Peyer's patch (tissue), 4 donors: ENCODE measurements at regions not wholly inside any gene's neighbourhood (a gene's known extent, or its start where the extent isn't known, plus 50 kb on each side); places are given as distances from the start of the nearest gene placed in this dataset.

Experiments used
- DNase-seq, 3 donors: peaks; one replicate each; pipeline ENCODE4 v3.0.0-alpha.2; 2017 to 2019
- H3K27ac ChIP-seq, 4 donors: fragments of 200-600 bp; sonication (generic); one replicate each; pipeline ENCODE4 v1.5.1; 2016 to 2019
- H3K27me3 ChIP-seq, 2 donors: fragments of 200-600 bp; sonication (generic); one replicate each; pipeline ENCODE4 v1.5.1; 2019
- H3K36me3 ChIP-seq, 3 donors: fragments of 200-600 bp; sonication (generic); one replicate each; pipeline ENCODE4 v1.5.1; 2016 to 2019
- H3K4me1 ChIP-seq, 4 donors: fragments of 200-600 bp; sonication (generic); one replicate each; pipeline ENCODE4 v1.5.1; 2016 to 2019
- H3K4me3 ChIP-seq, 4 donors: fragments of 200-600 bp; sonication (generic); 1 replicate in 3 of 4; 2 replicates in 1 of 4; pipeline ENCODE4 v1.5.1; 2016 to 2019; ENCODE audit warnings: mild to moderate bottlenecking in 1 of 4
- H3K9me3 ChIP-seq, 4 donors: fragments of 200-600 bp; sonication (generic); one replicate each; pipeline ENCODE4 v1.5.1; 2016 to 2019; ENCODE audit warnings: mild to moderate bottlenecking in 1 of 4
- CTCF ChIP-seq, 6 experiments: fragments of 450-650 bp in 4 of 6; fragments of 200-600 bp in 2 of 6; sonication (generic) in 1 of 6; IDR thresholded peaks; one replicate each; pipeline ENCODE4 v1.5.1; 2017 to 2019; ENCODE audit warnings: antibody characterized with exemption in 6 of 6, mild to moderate bottlenecking in 3 of 6, moderate library complexity in 1 of 6
- POLR2A ChIP-seq, 2 donors: fragments of 450-650 bp; IDR thresholded peaks; one replicate each; pipeline ENCODE4 v1.5.1; 2017; ENCODE audit warnings: antibody characterized with exemption in 2 of 2, mild to moderate bottlenecking in 2 of 2, moderate library complexity in 2 of 2
- small RNA-seq, 2 donors: library from RNA; depleted of rRNA; stranded (forward); fragments of <200 nt; gene quantifications; one replicate each; pipeline ENCODE3, GENCODE V24; 2016

GRCh38 chr6:148286563-148286962 lies 56.1 kb upstream of the SASH1 start:
- no peak for DNase-seq

GRCh38 chr6:148287623-148288333 lies 54.9 kb upstream of the SASH1 start:
- TF ChIP-seq POLR2A (IDR thresholded peaks at IDR 0.05) (no peak), CTCF (IDR thresholded peaks at IDR 0.05) (no peak)
- H3K36me3 ChIP-seq = no peaks in the 10 kb centered on the region
- H3K27ac ChIP-seq = no peak overlapping the region
- no peaks in the 10 kb centered on the region for H3K9me3 ChIP-seq
- no peak for DNase-seq
- no peaks in the 10 kb centered on the region for H3K27me3 ChIP-seq
- H3K4me3 ChIP-seq = no peak overlapping the region
- H3K4me1 ChIP-seq = no peaks in the 10 kb centered on the region

More at GRCh38 chr6:148286563-148286962, 56.1 kb upstream of the SASH1 start:
- no peaks in the 10 kb centered on the region for H3K9me3 ChIP-seq
- H3K36me3 ChIP-seq = no peaks in the 10 kb centered on the region
- no peaks in the 10 kb centered on the region for H3K27me3 ChIP-seq
- no peak overlapping the region for H3K27ac ChIP-seq
- TF ChIP-seq CTCF (IDR thresholded peaks at IDR 0.05) (no peak), POLR2A (IDR thresholded peaks at IDR 0.05) (no peak)
- no peaks in the 10 kb centered on the region for H3K4me1 ChIP-seq
- no peak overlapping the region for H3K4me3 ChIP-seq

- DNase-seq = no peak
- no peak overlapping the region for H3K4me3 ChIP-seq
- H3K27me3 ChIP-seq = no peaks in the 10 kb centered on the region
- H3K4me1 ChIP-seq = no peaks in the 10 kb centered on the region
- no peaks in the 10 kb centered on the region for H3K9me3 ChIP-seq
- H3K36me3 ChIP-seq = no peaks in the 10 kb centered on the region
- no peak overlapping the region for H3K27ac ChIP-seq
- TF ChIP-seq CTCF (IDR thresholded peaks at IDR 0.05) = no peak
- no peak for TF ChIP-seq POLR2A (IDR thresholded peaks at IDR 0.05)
These were observed 54.1 kb upstream of the SASH1 start for GRCh38 chr6:148288541-148288940.

- Histone ChIP-seq H3K36me3 (no peaks in the 10 kb centered on the region), H3K9me3 (no peaks in the 10 kb centered on the region), H3K27ac (no peak overlapping the region), H3K4me3 (no peak overlapping the region), H3K4me1 (no peaks in the 10 kb centered on the region), H3K27me3 (no peaks in the 10 kb centered on the region)
- DNase-seq = no peak
- no peak for TF ChIP-seq POLR2A (IDR thresholded peaks at IDR 0.05)
- no peak for TF ChIP-seq CTCF (IDR thresholded peaks at IDR 0.05)
These were observed 53.5 kb upstream of the SASH1 start for GRCh38 chr6:148289153-148289552.

GRCh38 chr6:148291876-148292275 lies 50.8 kb upstream of the SASH1 start:
- Histone ChIP-seq H3K27me3 (no peaks in the 10 kb centered on the region), H3K27ac (no peak overlapping the region), H3K36me3 (no peaks in the 10 kb centered on the region), H3K9me3 (no peaks in the 10 kb centered on the region), H3K4me3 (no peak overlapping the region), H3K4me1 (no peaks in the 10 kb centered on the region)
- DNase-seq = no peak
- TF ChIP-seq CTCF (IDR thresholded peaks at IDR 0.05) (no peak), POLR2A (IDR thresholded peaks at IDR 0.05) (no peak)

Small RNAs in the stretch of these regions (small RNA-seq; reads per million reads assigned to genes)
- 0 reads per million in 2 donors for gene RNU6-1222P
